ENCODE measurements at regions not wholly inside any gene's neighbourhood (a gene's known extent, or its start where the extent isn't known, plus 50 kb on each side); places are given as distances from the start of the nearest gene placed in this dataset.

GRCh38 chr16:65786916-65787315 lies 579.6 kb upstream of the CDH5 start:
- Histone ChIP-seq H3K4me2 (ENCODE audit: low read length) (no peak overlapping the region), H3K27me3 (ENCODE audit: insufficient read depth, low read length) (no peaks in the 10 kb centered on the region), H3K4me3 (replicated peaks in 1 of 2; ENCODE audit: low read depth in 1 of 2, low read length in 2 of 2) (no peak overlapping the region), H3K4me1 (ENCODE audit: control insufficient read depth in 1 of 2, insufficient read depth in 2 of 2, low read length in 2 of 2) (no peaks in the 10 kb centered on the region), H3K79me2 (ENCODE audit: insufficient read depth, low read length) (no peaks in the 10 kb centered on the region), H3K9ac (ENCODE audit: low read length) (no peak overlapping the region), H2AFZ (ENCODE audit: low read depth, low read length, poor library complexity, severe bottlenecking) (no peak overlapping the region), H3K27ac (ENCODE audit: low read depth, low read length) (no peak overlapping the region), H3K36me3 (ENCODE audit: control insufficient read depth in 1 of 2, insufficient read depth in 2 of 2, low read length in 2 of 2) (no peaks in the 10 kb centered on the region), H3K9me2 (ENCODE audit: insufficient read depth) (no peaks in the 10 kb centered on the region), H4K20me1 (ENCODE audit: insufficient read depth) (no peaks in the 10 kb centered on the region), H3K9me3 (ENCODE audit: control insufficient read depth in 1 of 2, insufficient read depth in 1 of 2, low read depth in 1 of 2, low read length in 2 of 2) (no peaks in the 10 kb centered on the region)
- ChIA-PET RAD21 (ENCODE audit: low non-redundant PET in 1 of 2, low total read pairs in 2 of 2, uncharacterized antibody in 2 of 2, unreplicated experiment in 2 of 2) (no interaction called here), CTCF (no interaction called here), POLR2A (no interaction called here)
- DNase-seq (ENCODE audit: low read depth, low spot score) (no peak), ATAC-seq (no peak)
- intact Hi-C loops (cut with micrococcal nuclease): no loop called here
- BruUV-seq (replicated peaks): no TSS peak
- TF ChIP-seq TCF7L2 (IDR thresholded peaks at IDR 0.05; ENCODE audit: borderline replicate concordance, extremely low read depth, insufficient read depth, insufficient read length): no peak
- no peak for TF ChIP-seq SP1 (IDR thresholded peaks at IDR 0.05; ENCODE audit: low read depth)
- no peak for TF ChIP-seq FOSL1 (IDR thresholded peaks at IDR 0.05; ENCODE audit: low read depth)
- TF ChIP-seq, protein P1, sequence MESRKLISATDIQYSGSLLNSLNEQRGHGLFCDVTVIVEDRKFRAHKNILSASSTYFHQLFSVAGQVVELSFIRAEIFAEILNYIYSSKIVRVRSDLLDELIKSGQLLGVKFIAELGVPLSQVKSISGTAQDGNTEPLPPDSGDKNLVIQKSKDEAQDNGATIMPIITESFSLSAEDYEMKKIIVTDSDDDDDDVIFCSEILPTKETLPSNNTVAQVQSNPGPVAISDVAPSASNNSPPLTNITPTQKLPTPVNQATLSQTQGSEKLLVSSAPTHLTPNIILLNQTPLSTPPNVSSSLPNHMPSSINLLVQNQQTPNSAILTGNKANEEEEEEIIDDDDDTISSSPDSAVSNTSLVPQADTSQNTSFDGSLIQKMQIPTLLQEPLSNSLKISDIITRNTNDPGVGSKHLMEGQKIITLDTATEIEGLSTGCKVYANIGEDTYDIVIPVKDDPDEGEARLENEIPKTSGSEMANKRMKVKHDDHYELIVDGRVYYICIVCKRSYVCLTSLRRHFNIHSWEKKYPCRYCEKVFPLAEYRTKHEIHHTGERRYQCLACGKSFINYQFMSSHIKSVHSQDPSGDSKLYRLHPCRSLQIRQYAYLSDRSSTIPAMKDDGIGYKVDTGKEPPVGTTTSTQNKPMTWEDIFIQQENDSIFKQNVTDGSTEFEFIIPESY (IDR thresholded peaks at IDR 0.05; ENCODE audit: extremely low read depth, insufficient replicate concordance, low read length): no peak
- no peak for TF ChIP-seq POLR2AphosphoS5 (IDR thresholded peaks at IDR 0.05; ENCODE audit: low read depth, low read length)

DNA sequence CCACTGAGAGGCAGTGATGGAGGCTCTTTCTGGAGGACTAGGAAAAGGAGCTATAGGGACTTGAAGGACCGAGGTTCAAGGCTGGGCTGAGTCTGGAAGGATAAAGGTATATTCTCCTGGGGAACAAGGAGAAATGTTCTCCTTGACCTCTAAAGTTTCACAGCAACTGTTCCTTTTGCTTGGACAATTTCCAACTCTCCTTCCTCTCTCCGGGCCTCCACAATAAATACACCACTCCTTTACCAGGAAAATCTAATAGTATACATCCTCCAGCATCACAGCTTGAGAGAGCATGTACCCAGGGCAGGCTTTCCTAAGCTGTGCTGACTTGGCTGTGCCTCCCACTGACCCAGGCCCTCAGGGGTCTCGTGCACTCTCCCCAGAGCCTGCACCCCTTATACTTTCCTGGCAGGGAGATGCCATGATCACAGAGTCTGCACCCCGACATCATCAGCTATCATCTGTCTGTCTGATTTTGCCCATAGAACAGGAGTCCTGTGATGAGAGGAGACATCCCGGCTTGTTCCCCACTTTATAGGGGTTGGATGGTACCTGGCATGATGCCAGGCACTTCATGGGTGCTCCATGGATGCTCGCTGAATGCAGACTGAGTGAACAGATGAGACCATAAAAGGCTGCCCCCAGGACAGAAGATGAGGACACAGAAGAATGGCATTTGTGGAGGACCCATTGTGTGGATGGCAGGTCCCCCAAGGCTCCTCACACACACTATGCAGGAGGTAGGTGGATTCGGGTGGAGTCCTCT lies 582.6 kb upstream of the CDH5 start:
- Histone ChIP-seq H3K27me3 (ENCODE audit: insufficient read depth, low read length) (no peaks in the 10 kb centered on the region), H3K79me2 (ENCODE audit: insufficient read depth, low read length) (no peaks in the 10 kb centered on the region), H4K20me1 (ENCODE audit: insufficient read depth) (no peaks in the 10 kb centered on the region), H3K27ac (ENCODE audit: low read depth, low read length) (no peak overlapping the region), H3K4me1 (ENCODE audit: control insufficient read depth in 1 of 2, insufficient read depth in 2 of 2, low read length in 2 of 2) (no peaks in the 10 kb centered on the region), H2AFZ (ENCODE audit: low read depth, low read length, poor library complexity, severe bottlenecking) (no peak overlapping the region), H3K9me3 (ENCODE audit: control insufficient read depth in 1 of 2, insufficient read depth in 1 of 2, low read depth in 1 of 2, low read length in 2 of 2) (no peaks in the 10 kb centered on the region), H3K36me3 (ENCODE audit: control insufficient read depth in 1 of 2, insufficient read depth in 2 of 2, low read length in 2 of 2) (no peaks in the 10 kb centered on the region), H3K4me3 (replicated peaks in 1 of 2; ENCODE audit: low read depth in 1 of 2, low read length in 2 of 2) (no peak overlapping the region), H3K9ac (ENCODE audit: low read length) (no peak overlapping the region), H3K4me2 (ENCODE audit: low read length) (no peak overlapping the region), H3K9me2 (ENCODE audit: insufficient read depth) (no peaks in the 10 kb centered on the region)
- ChIA-PET CTCF (no interaction called here), RAD21 (ENCODE audit: low non-redundant PET in 1 of 2, low total read pairs in 2 of 2, uncharacterized antibody in 2 of 2, unreplicated experiment in 2 of 2) (no interaction called here), POLR2A (no interaction called here)
- ATAC-seq (no peak), DNase-seq (ENCODE audit: low read depth, low spot score) (no peak)
- TF ChIP-seq CBX3 (IDR thresholded peaks at IDR 0.05; ENCODE audit: low read depth) (no peak), EZH2phosphoT487 (IDR thresholded peaks at IDR 0.05; ENCODE audit: borderline replicate concordance) (no peak), EGR1 (IDR thresholded peaks at IDR 0.05; ENCODE audit: low read depth) (no peak), SRF (IDR thresholded peaks at IDR 0.05; ENCODE audit: low read depth) (no peak), POLR2A (IDR thresholded peaks at IDR 0.05; ENCODE audit: borderline replicate concordance, extremely low read depth, insufficient read depth, insufficient read length) (no peak), POLR2AphosphoS5 (IDR thresholded peaks at IDR 0.05; ENCODE audit: low read depth, low read length) (no peak)
- TF ChIP-seq, protein P2, sequence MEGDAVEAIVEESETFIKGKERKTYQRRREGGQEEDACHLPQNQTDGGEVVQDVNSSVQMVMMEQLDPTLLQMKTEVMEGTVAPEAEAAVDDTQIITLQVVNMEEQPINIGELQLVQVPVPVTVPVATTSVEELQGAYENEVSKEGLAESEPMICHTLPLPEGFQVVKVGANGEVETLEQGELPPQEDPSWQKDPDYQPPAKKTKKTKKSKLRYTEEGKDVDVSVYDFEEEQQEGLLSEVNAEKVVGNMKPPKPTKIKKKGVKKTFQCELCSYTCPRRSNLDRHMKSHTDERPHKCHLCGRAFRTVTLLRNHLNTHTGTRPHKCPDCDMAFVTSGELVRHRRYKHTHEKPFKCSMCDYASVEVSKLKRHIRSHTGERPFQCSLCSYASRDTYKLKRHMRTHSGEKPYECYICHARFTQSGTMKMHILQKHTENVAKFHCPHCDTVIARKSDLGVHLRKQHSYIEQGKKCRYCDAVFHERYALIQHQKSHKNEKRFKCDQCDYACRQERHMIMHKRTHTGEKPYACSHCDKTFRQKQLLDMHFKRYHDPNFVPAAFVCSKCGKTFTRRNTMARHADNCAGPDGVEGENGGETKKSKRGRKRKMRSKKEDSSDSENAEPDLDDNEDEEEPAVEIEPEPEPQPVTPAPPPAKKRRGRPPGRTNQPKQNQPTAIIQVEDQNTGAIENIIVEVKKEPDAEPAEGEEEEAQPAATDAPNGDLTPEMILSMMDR (IDR thresholded peaks at IDR 0.05 in 2 of 3, conservative IDR thresholded peaks at IDR 0.05 in 1 of 3; ENCODE audit: borderline replicate concordance in 1 of 3, insufficient read depth in 1 of 3, low read depth in 2 of 3, low read length in 2 of 3): no peak
- intact Hi-C loops (cut with micrococcal nuclease): no loop called here
- BruUV-seq (replicated peaks): no TSS peak
